K562 (cell line): ENCODE measurements at regions not wholly inside any gene's neighbourhood (a gene's known extent, or its start where the extent isn't known, plus 50 kb on each side); places are given as distances from the start of the nearest gene placed in this dataset.

Source experiments
- ATAC-seq: fragments of 200-7000 bp; cut with Tn5 transposase; 3 replicates; pipeline ENCODE4 v1.9.1; 2020; ENCODE audit warnings: moderate library complexity
- BruUV-seq: library from RNA; stranded (reverse); fragments of 400-500 nt; replicated peaks from 2 replicates; lab custom pipeline; 2021; lab: Mats Ljungman, UMichigan
- CTCF ChIA-PET: fragments of 300-600 bp; formaldehyde crosslinking; extraction: SDS; loops from one replicate; lab custom pipeline; 2021; ENCODE audit warnings: low intra/inter-chr PET ratio; lab: Yijun Ruan, JAX
- POLR2A ChIA-PET: fragments of 300-600, 350-650 bp; sonication (Branson Sonifier 250); formaldehyde crosslinking; extraction: SDS; loops from one replicate; lab custom pipeline; 2021; ENCODE audit warnings: antibody characterized with exemption, inconsistent platforms; lab: Yijun Ruan, JAX
- DNase-seq, 4 experiments: peaks; one replicate each; pipeline versions ENCODE4 v3.0.0 to v3.0.0-alpha.2; 2011 to 2018; ENCODE audit warnings: low spot score in 3 of 4, mixed read lengths in 3 of 4; ENCODE audit errors: extremely low read depth in 1 of 4
- FAIRE-seq: peaks from 2 replicates; lab custom pipeline; 2011; peaks lifted over from hg19 to GRCh38; lab: Jason Lieb, UNC
- H2AFZ ChIP-seq: 2 replicates; pipeline ENCODE4 v1.6.0; 2011; ENCODE audit warnings: low read depth, low read length, control low read depth, inconsistent platforms
- H3K27ac ChIP-seq: fragments of 200-600 bp; 3 replicates; pipeline ENCODE4 v1.8.0; 2011; ENCODE audit warnings: low read depth, mild to moderate bottlenecking, control low read depth, inconsistent platforms, low read length, moderate library complexity, mixed read lengths; ENCODE audit errors: extremely low read depth
- H3K27me3 ChIP-seq, 2 experiments: fragments of 300-600 bp in 1 of 2; 2 replicates in 1 of 2; 3 replicates in 1 of 2; pipeline versions ENCODE4 v1.6.0 to v1.8.0; 2011; ENCODE audit warnings: inconsistent platforms in 2 of 2, low read length in 2 of 2, mild to moderate bottlenecking in 1 of 2, mixed read lengths in 1 of 2, moderate library complexity in 1 of 2; ENCODE audit not compliant: control insufficient read depth in 2 of 2, insufficient read depth in 2 of 2
- H3K36me3 ChIP-seq: fragments of 300-600 bp; 3 replicates; pipeline ENCODE4 v1.8.0; 2011; ENCODE audit warnings: mild to moderate bottlenecking, low read length, inconsistent platforms; ENCODE audit not compliant: control insufficient read depth, insufficient read depth
- H3K4me1 ChIP-seq, 2 experiments: fragments of 200-600 bp in 1 of 2; replicated peaks in 1 of 2; 2 replicates in 1 of 2; 3 replicates in 1 of 2; pipeline versions ENCODE4 v1.5.1 to v1.8.0; 2011; ENCODE audit warnings: inconsistent platforms in 2 of 2, low read length in 2 of 2, mild to moderate bottlenecking in 1 of 2, mixed read lengths in 1 of 2, moderate library complexity in 1 of 2; ENCODE audit not compliant: control insufficient read depth in 2 of 2, insufficient read depth in 2 of 2
- H3K4me2 ChIP-seq: 2 replicates; pipeline ENCODE4 v1.6.1; 2011; ENCODE audit warnings: low read length, control low read depth, inconsistent platforms, mixed read lengths; ENCODE audit not compliant: insufficient read depth
- H3K4me3 ChIP-seq: fragments of 200-600 bp; sonication (generic), shearing (Covaris generic); 2 replicates; pipeline ENCODE4 v1.5.1; 2016; ENCODE audit warnings: control low read depth, inconsistent platforms
- H3K79me2 ChIP-seq: fragments of 200-600 bp; 3 replicates; pipeline ENCODE4 v1.8.0; 2011; ENCODE audit warnings: low read length, inconsistent platforms; ENCODE audit not compliant: control insufficient read depth, insufficient read depth
- H3K9ac ChIP-seq, 2 experiments: 2 replicates each; pipeline versions ENCODE4 v1.6.0 to v1.6.1; 2011; ENCODE audit warnings: low read depth in 2 of 2, low read length in 2 of 2, control low read depth in 1 of 2, inconsistent platforms in 1 of 2, mild to moderate bottlenecking in 1 of 2, mixed read lengths in 1 of 2; ENCODE audit not compliant: insufficient read depth in 1 of 2
- H3K9me1 ChIP-seq: one replicate; pipeline ENCODE4 v1.6.0; 2011; ENCODE audit warnings: inconsistent platforms, mild to moderate bottlenecking, low read length, moderate library complexity; ENCODE audit not compliant: control insufficient read depth, insufficient read depth
- H3K9me3 ChIP-seq: replicated peaks from 2 replicates; pipeline ENCODE4 v1.5.1; 2011; ENCODE audit warnings: low read depth, low read length, inconsistent platforms; ENCODE audit not compliant: control insufficient read depth, insufficient read depth
- H4K20me1 ChIP-seq: replicated peaks from 2 replicates; pipeline ENCODE4 v1.6.1; 2011; ENCODE audit warnings: low read length, inconsistent platforms, mixed read lengths; ENCODE audit not compliant: control insufficient read depth, insufficient read depth
- ATF4 ChIP-seq: fragments of 450-650 bp; formaldehyde crosslinking; IDR thresholded peaks from 2 replicates; pipeline ENCODE4 v1.4.0; 2022; ENCODE audit warnings: mild to moderate bottlenecking, moderate library complexity
- BCL6 ChIP-seq: fragments of 250-450 bp; sonication (Bioruptor Pico); IDR thresholded peaks from 2 replicates; pipeline ENCODE4 v1.4.0; 2020
- CREB3 ChIP-seq: fragments of 450-650 bp; conservative IDR thresholded peaks from 2 replicates; pipeline ENCODE4 v1.6.1; 2016; ENCODE audit warnings: missing genetic modification characterization, low read depth, mild to moderate bottlenecking, missing compliant biosample characterization, moderate library complexity
- CREBBP ChIP-seq: IDR thresholded peaks from one replicate; pipeline ENCODE4 v1.6.1; 2012; ENCODE audit warnings: low read depth, mild to moderate bottlenecking, control low read depth, inconsistent platforms, low read length
- DMBX1 ChIP-seq: fragments of 250-450 bp; sonication (Bioruptor Pico); IDR thresholded peaks from 2 replicates; pipeline ENCODE4 v1.8.0; 2022; ENCODE audit warnings: inconsistent platforms, mild to moderate bottlenecking, moderate library complexity, borderline replicate concordance
- E2F3 ChIP-seq: fragments of 250-450 bp; sonication (Bioruptor Pico); IDR thresholded peaks from 2 replicates; pipeline ENCODE4 v1.4.0; 2020; ENCODE audit warnings: mild to moderate bottlenecking
- HMGXB4 ChIP-seq: sonication (generic); formaldehyde crosslinking; IDR thresholded peaks from 2 replicates; pipeline ENCODE4 v1.8.1; 2023; ENCODE audit warnings: mild to moderate bottlenecking, missing genetic modification reagents
- MLLT1 ChIP-seq, 2 experiments: fragments of 450-650 bp; IDR thresholded peaks; 2 replicates each; pipeline ENCODE4 v1.6.1; 2016
- NFRKB ChIP-seq: fragments of 450-650 bp; IDR thresholded peaks from 2 replicates; pipeline ENCODE4 v1.6.1; 2016; ENCODE audit warnings: low read depth
- NKRF ChIP-seq: fragments of 450-650 bp; IDR thresholded peaks from 2 replicates; pipeline ENCODE4 v1.6.1; 2016; ENCODE audit warnings: borderline replicate concordance
- POLR2B ChIP-seq: fragments of 450-650 bp; IDR thresholded peaks from 2 replicates; pipeline ENCODE4 v1.6.1; 2018; ENCODE audit warnings: low read depth; ENCODE audit not compliant: partially characterized antibody
- STAG1 ChIP-seq: sonication (generic); formaldehyde crosslinking; IDR thresholded peaks from 2 replicates; pipeline ENCODE4 v1.5.0; 2020; ENCODE audit warnings: missing genetic modification reagents, borderline replicate concordance
- ZNF239 ChIP-seq: fragments of 250-450 bp; sonication (Bioruptor Pico); IDR thresholded peaks from 2 replicates; pipeline ENCODE4 v1.4.0; 2020; ENCODE audit warnings: mild to moderate bottlenecking
- ZNF398 ChIP-seq: fragments of 250-450 bp; sonication (Bioruptor Pico); IDR thresholded peaks from 2 replicates; pipeline ENCODE4 v1.8.0; 2021; ENCODE audit warnings: moderate library complexity, mild to moderate bottlenecking, inconsistent platforms
- ZSCAN32 ChIP-seq: fragments of 450-650 bp; formaldehyde crosslinking; IDR thresholded peaks from 2 replicates; pipeline ENCODE4 v1.4.0; 2020; ENCODE audit warnings: mild to moderate bottlenecking, moderate library complexity
- WGBS: fragments of 100-300 bp; shearing (Covaris generic); methylation state at CpG from one replicate; pipeline ENCODE4 v1.1.6; 2016; ENCODE audit warnings: low coverage, mixed read lengths; ENCODE audit not compliant: insufficient coverage; ENCODE audit errors: missing lambda C conversion rate; 5-methylcytosine and 5-hydroxymethylcytosine counted together
- in situ Hi-C: fragments of 300-500 bp; cut with MboI; formaldehyde crosslinking; loops from 4 replicates; pipeline ENCODE4 v1.15.0; 2018; ENCODE audit warnings: inconsistent platforms, mixed read lengths
- intact Hi-C: fragments of 100-400 bp; cut with micrococcal nuclease; formaldehyde crosslinking; loops from 2 replicates; pipeline ENCODE4 v1.14.2; 2022

- Histone ChIP-seq H3K4me2 (no peak overlapping the region), H3K9me1 (no peaks in the 10 kb centered on the region), H3K27ac (no peak overlapping the region), H3K79me2 (no peaks in the 10 kb centered on the region), H3K4me1 (no peaks in the 10 kb centered on the region), H3K27me3 (no peaks in the 10 kb centered on the region), H3K9me3 (no peaks in the 10 kb centered on the region; the same call in 1 of the 2 replicates), H3K9ac (no peak overlapping the region), H4K20me1 (no peaks in the 10 kb centered on the region), H3K4me3 (no peak overlapping the region), H2AFZ (no peak overlapping the region), H3K36me3 (no peaks in the 10 kb centered on the region)
- 0% methylated on average over 2 of the region's 2 CpGs for WGBS
- POLR2A ChIA-PET, result no interaction called here
- DNase-seq (no peak), FAIRE-seq (no peak), ATAC-seq (no peak)
- BruUV-seq, result no TSS peak
- in situ Hi-C loops (no loop called here), intact Hi-C loops (no loop called here)
- CTCF ChIA-PET, result no interaction called here
- TF ChIP-seq CREB3 (tag), result no peak
- no peak for TF ChIP-seq E2F3 (CRISPR knock-in tag)
- no peak for TF ChIP-seq BCL6
- no peak for TF ChIP-seq NFRKB
- no peak for TF ChIP-seq ZSCAN32 (CRISPR knock-in tag)
- no peak for TF ChIP-seq CREBBP
- TF ChIP-seq NKRF, result no peak
- no peak for TF ChIP-seq MLLT1 (IDR thresholded peaks at IDR 0.05)
- TF ChIP-seq ZNF239 (CRISPR knock-in tag), result no peak
- no peak for TF ChIP-seq DMBX1 (CRISPR knock-in tag)
- TF ChIP-seq STAG1 (CRISPR knock-in tag), result no peak
- no peak for TF ChIP-seq ZNF398 (CRISPR knock-in tag)
- TF ChIP-seq HMGXB4 (CRISPR knock-in tag), result no peak
- no peak for TF ChIP-seq POLR2B
- no peak for TF ChIP-seq ATF4
Observed at GRCh38 chr1:98203466-98203865, 282.6 kb upstream of the DPYD start.
